Caco-2 (cell line): ENCODE measurements at regions not wholly inside any gene's neighbourhood (a gene's known extent, or its start where the extent isn't known, plus 50 kb on each side); places are given as distances from the start of the nearest gene placed in this dataset.
"Not testable (repeated sequence)": the region's sequence is repeated elsewhere in the genome, so short reads cannot be mapped to it uniquely, and the experiment has no call there.

Source experiments
- BruUV-seq: library from RNA; stranded (reverse); fragments of 400-500 nt; replicated peaks from 2 replicates; lab custom pipeline; 2021; lab: Mats Ljungman, UMichigan
- CTCF ChIA-PET: fragments of 300-600 bp; sonication (Branson Sonifier 250); formaldehyde crosslinking; loops from one replicate; lab custom pipeline; 2022; ENCODE audit warnings: antibody characterized with exemption; lab: Charles Lee
- POLR2A ChIA-PET: fragments of 300-600 bp; sonication (Branson Sonifier 250); formaldehyde crosslinking; loops from one replicate; lab custom pipeline; 2022; ENCODE audit warnings: antibody characterized with exemption; lab: Charles Lee
- DNase-seq, 2 experiments: peaks; one replicate each; pipeline versions ENCODE4 v3.0.0 to v3.0.0-alpha.2; 2020 to 2022
- H3K27me3 ChIP-seq: replicated peaks from 2 replicates; pipeline ENCODE4 v1.6.0; 2011; ENCODE audit warnings: low read length; ENCODE audit not compliant: control insufficient read depth, insufficient read depth
- H3K36me3 ChIP-seq: 2 replicates; pipeline ENCODE4 v1.5.1; 2011; ENCODE audit warnings: low read length; ENCODE audit not compliant: control insufficient read depth, insufficient read depth
- H3K4me1 ChIP-seq: fragments of 250-450 bp; sonication (Bioruptor Pico); 2 replicates; pipeline ENCODE4 v1.5.1; 2020; ENCODE audit warnings: mild to moderate bottlenecking
- H3K4me3 ChIP-seq: 2 replicates; pipeline ENCODE4 v1.5.1; 2011; ENCODE audit warnings: low read depth, mild to moderate bottlenecking, control low read depth, low read length
- H3K9me3 ChIP-seq: fragments of 250-450 bp; sonication (Bioruptor Pico); 2 replicates; pipeline ENCODE4 v1.5.1; 2020; ENCODE audit warnings: mild to moderate bottlenecking, moderate library complexity
- H3K27ac Mint-ChIP-seq: one replicate; pipeline ENCODE4 v1.8.0; 2022; ENCODE audit warnings: mixed read lengths; ENCODE audit not compliant: unreplicated experiment
- H3K27me3 Mint-ChIP-seq: one replicate; pipeline ENCODE4 v1.8.0; 2022; ENCODE audit warnings: mixed read lengths; ENCODE audit not compliant: insufficient read depth, unreplicated experiment
- H3K36me3 Mint-ChIP-seq: one replicate; pipeline ENCODE4 v1.8.0; 2022; ENCODE audit warnings: mild to moderate bottlenecking, mixed read lengths; ENCODE audit not compliant: insufficient read depth, unreplicated experiment
- H3K4me1 Mint-ChIP-seq: one replicate; pipeline ENCODE4 v1.8.0; 2022; ENCODE audit warnings: low read depth, mixed read lengths; ENCODE audit not compliant: unreplicated experiment
- H3K4me3 Mint-ChIP-seq: one replicate; pipeline ENCODE4 v1.8.0; 2022; ENCODE audit warnings: mild to moderate bottlenecking, moderate library complexity, mixed read lengths; ENCODE audit not compliant: unreplicated experiment
- H3K9me3 Mint-ChIP-seq: one replicate; pipeline ENCODE4 v1.8.0; 2022; ENCODE audit warnings: mixed read lengths; ENCODE audit not compliant: unreplicated experiment
- intact Hi-C: fragments of 100-400 bp; cut with micrococcal nuclease; formaldehyde crosslinking; loops from one replicate; pipeline ENCODE4 v1.10.0; 2022; ENCODE audit not compliant: unreplicated experiment
- TF ChIP-seq, protein P1 (sequence below), 2 experiments: fragments of 200-600 bp in 1 of 2; IDR thresholded peaks; 1 replicate in 1 of 2; 2 replicates in 1 of 2; pipeline versions ENCODE4 v1.5.1 to v1.8.0; 2011 to 2022; ENCODE audit warnings: antibody characterized with exemption in 1 of 2, control low read depth in 1 of 2, inconsistent platforms in 1 of 2, low read depth in 1 of 2, low read length in 1 of 2, mild to moderate bottlenecking in 1 of 2, moderate library complexity in 1 of 2; ENCODE audit not compliant: insufficient read depth in 1 of 2, severe bottlenecking in 1 of 2, unreplicated experiment in 1 of 2

DNA sequence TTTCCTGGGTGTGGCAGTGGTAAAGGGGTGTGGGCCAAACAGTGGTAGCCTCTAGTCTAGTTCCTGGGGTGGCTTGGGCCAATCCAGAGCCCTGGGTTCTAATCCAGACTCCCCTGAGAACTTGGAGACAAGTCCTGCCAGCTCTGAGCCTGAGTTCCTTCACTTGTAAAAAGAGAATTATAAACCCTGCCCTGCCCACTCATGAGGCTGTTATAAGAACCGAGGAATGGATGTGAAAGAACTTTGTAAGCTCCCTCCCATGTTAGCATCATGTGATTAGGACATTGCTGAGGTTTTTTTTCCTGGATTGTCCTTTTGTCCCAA lies 131.0 kb downstream of the RRAGC start:
- Mint-ChIP-seq H3K4me1 (no peaks in the 10 kb centered on the region), H3K36me3 (no peaks in the 10 kb centered on the region), H3K27me3 (peaks cover 8% of the 10 kb centered on the region), H3K9me3 (no peaks in the 10 kb centered on the region), H3K27ac (no peak overlapping the region), H3K4me3 (no peak overlapping the region)
- no peak for DNase-seq
- intact Hi-C loops, result no loop called here
- BruUV-seq, result no TSS peak
- Histone ChIP-seq H3K36me3 (no peaks in the 10 kb centered on the region), H3K4me3 (no peak overlapping the region), H3K27me3 (no peaks in the 10 kb centered on the region), H3K4me1 (no peaks in the 10 kb centered on the region), H3K9me3 (no peaks in the 10 kb centered on the region)
- TF ChIP-seq, protein P1, sequence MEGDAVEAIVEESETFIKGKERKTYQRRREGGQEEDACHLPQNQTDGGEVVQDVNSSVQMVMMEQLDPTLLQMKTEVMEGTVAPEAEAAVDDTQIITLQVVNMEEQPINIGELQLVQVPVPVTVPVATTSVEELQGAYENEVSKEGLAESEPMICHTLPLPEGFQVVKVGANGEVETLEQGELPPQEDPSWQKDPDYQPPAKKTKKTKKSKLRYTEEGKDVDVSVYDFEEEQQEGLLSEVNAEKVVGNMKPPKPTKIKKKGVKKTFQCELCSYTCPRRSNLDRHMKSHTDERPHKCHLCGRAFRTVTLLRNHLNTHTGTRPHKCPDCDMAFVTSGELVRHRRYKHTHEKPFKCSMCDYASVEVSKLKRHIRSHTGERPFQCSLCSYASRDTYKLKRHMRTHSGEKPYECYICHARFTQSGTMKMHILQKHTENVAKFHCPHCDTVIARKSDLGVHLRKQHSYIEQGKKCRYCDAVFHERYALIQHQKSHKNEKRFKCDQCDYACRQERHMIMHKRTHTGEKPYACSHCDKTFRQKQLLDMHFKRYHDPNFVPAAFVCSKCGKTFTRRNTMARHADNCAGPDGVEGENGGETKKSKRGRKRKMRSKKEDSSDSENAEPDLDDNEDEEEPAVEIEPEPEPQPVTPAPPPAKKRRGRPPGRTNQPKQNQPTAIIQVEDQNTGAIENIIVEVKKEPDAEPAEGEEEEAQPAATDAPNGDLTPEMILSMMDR (IDR thresholded peaks at IDR 0.05; ENCODE audit: insufficient read depth in 1 of 2, low read depth in 1 of 2, low read length in 1 of 2, severe bottlenecking in 1 of 2, unreplicated experiment in 1 of 2), result no peak
- CTCF ChIA-PET, result no interaction called here
- POLR2A ChIA-PET, result no interaction called here

DNA sequence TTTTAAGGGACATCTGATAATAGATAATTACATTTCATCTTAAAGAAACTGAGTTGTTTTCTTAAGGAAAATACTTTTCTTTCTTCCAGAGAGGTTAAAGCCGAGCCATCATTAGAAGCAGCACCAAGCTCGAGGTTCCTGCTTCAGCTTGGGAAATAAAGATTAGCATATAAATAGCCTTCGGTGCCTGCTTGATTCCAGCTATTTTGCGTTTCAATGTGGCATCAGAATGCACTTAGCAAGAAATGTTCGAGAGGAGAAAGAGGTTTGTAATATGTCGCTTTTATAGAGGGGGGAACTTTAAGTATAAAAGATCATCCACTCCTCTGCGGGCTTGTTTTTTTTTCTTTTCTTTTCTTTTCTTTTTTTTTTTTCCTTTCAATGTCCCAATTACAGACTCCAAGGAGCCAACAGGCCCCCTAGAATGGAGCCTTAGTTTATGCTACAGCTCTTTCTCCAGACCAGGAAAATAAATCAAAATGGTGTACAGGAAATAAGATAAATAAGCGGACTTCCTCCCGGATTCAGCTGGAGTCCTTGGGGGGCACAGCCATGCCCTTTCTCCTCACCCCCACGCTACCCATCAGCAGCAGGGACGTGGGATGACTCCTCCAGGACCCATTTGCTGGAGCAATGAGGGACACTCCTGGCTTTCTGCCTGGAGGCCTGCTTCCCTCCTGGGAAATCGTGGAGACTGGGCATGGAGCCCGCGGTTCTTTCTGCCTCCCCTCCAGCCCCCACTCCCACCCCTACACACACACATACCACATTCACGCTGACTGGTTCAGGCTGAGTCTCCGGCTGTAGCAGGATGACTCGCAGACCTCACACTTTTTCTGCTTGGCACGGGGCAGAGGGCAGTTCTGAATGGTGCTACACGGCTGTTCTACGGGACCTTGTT lies 131.6 kb downstream of the RRAGC start:
- no peaks in the 10 kb centered on the region for H3K4me1 Mint-ChIP-seq
- H3K4me3 Mint-ChIP-seq, result no peak overlapping the region
- no peaks in the 10 kb centered on the region for H3K36me3 ChIP-seq
- peaks cover 7% of the 10 kb centered on the region for H3K27me3 Mint-ChIP-seq
- intact Hi-C loops, result no loop called here
- POLR2A ChIA-PET, result no interaction called here
- H3K9me3 Mint-ChIP-seq, result no peaks in the 10 kb centered on the region
- H3K36me3 Mint-ChIP-seq, result no peaks in the 10 kb centered on the region
- H3K4me3 ChIP-seq, result no peak overlapping the region
- H3K27me3 ChIP-seq, result no peaks in the 10 kb centered on the region
- no peak for DNase-seq
- TF ChIP-seq, protein P1 (IDR thresholded peaks at IDR 0.05; ENCODE audit: insufficient read depth in 1 of 2, low read depth in 1 of 2, low read length in 1 of 2, severe bottlenecking in 1 of 2, unreplicated experiment in 1 of 2), result no peak
- no peak overlapping the region for H3K27ac Mint-ChIP-seq
- H3K9me3 ChIP-seq, result no peaks in the 10 kb centered on the region
- BruUV-seq, result no TSS peak
- CTCF ChIA-PET, result no interaction called here
- no peaks in the 10 kb centered on the region for H3K4me1 ChIP-seq

- H3K36me3 Mint-ChIP-seq, intact Hi-C loops, H3K9me3 ChIP-seq, H3K9me3 Mint-ChIP-seq, CTCF ChIA-PET, H3K4me3 Mint-ChIP-seq, H3K27me3 Mint-ChIP-seq, H3K4me1 Mint-ChIP-seq, H3K4me3 ChIP-seq, H3K27me3 ChIP-seq, H3K36me3 ChIP-seq, POLR2A ChIA-PET, DNase-seq, BruUV-seq, H3K27ac Mint-ChIP-seq, H3K4me1 ChIP-seq: not testable (repeated sequence)
Measured at GRCh38 chr1:38725321-38725961, 134.1 kb downstream of the RRAGC start.
